K562 (cell line): ENCODE measurements at regions not wholly inside any gene's neighbourhood (a gene's known extent, or its start where the extent isn't known, plus 50 kb on each side); places are given as distances from the start of the nearest gene placed in this dataset.

Experiments used
- ATAC-seq: fragments of 200-7000 bp; cut with Tn5 transposase; 3 replicates; pipeline ENCODE4 v1.9.1; 2020; ENCODE audit warnings: moderate library complexity
- BruUV-seq: library from RNA; stranded (reverse); fragments of 400-500 nt; replicated peaks from 2 replicates; lab custom pipeline; 2021; lab: Mats Ljungman, UMichigan
- CTCF ChIA-PET: fragments of 300-600 bp; formaldehyde crosslinking; extraction: SDS; loops from one replicate; lab custom pipeline; 2021; ENCODE audit warnings: low intra/inter-chr PET ratio; lab: Yijun Ruan, JAX
- POLR2A ChIA-PET: fragments of 300-600, 350-650 bp; sonication (Branson Sonifier 250); formaldehyde crosslinking; extraction: SDS; loops from one replicate; lab custom pipeline; 2021; ENCODE audit warnings: antibody characterized with exemption, inconsistent platforms; lab: Yijun Ruan, JAX
- DNase-seq, 4 experiments: peaks; one replicate each; pipeline versions ENCODE4 v3.0.0 to v3.0.0-alpha.2; 2011 to 2018; ENCODE audit warnings: low spot score in 3 of 4, mixed read lengths in 3 of 4; ENCODE audit errors: extremely low read depth in 1 of 4
- FAIRE-seq: peaks from 2 replicates; lab custom pipeline; 2011; peaks lifted over from hg19 to GRCh38; lab: Jason Lieb, UNC
- H2AFZ ChIP-seq: 2 replicates; pipeline ENCODE4 v1.6.0; 2011; ENCODE audit warnings: low read depth, low read length, control low read depth, inconsistent platforms
- H3K27ac ChIP-seq: fragments of 200-600 bp; 3 replicates; pipeline ENCODE4 v1.8.0; 2011; ENCODE audit warnings: low read depth, mild to moderate bottlenecking, control low read depth, inconsistent platforms, low read length, moderate library complexity, mixed read lengths; ENCODE audit errors: extremely low read depth
- H3K27me3 ChIP-seq, 2 experiments: fragments of 300-600 bp in 1 of 2; 2 replicates in 1 of 2; 3 replicates in 1 of 2; pipeline versions ENCODE4 v1.6.0 to v1.8.0; 2011; ENCODE audit warnings: inconsistent platforms in 2 of 2, low read length in 2 of 2, mild to moderate bottlenecking in 1 of 2, mixed read lengths in 1 of 2, moderate library complexity in 1 of 2; ENCODE audit not compliant: control insufficient read depth in 2 of 2, insufficient read depth in 2 of 2
- H3K36me3 ChIP-seq: fragments of 300-600 bp; 3 replicates; pipeline ENCODE4 v1.8.0; 2011; ENCODE audit warnings: mild to moderate bottlenecking, low read length, inconsistent platforms; ENCODE audit not compliant: control insufficient read depth, insufficient read depth
- H3K4me1 ChIP-seq, 2 experiments: fragments of 200-600 bp in 1 of 2; replicated peaks in 1 of 2; 2 replicates in 1 of 2; 3 replicates in 1 of 2; pipeline versions ENCODE4 v1.5.1 to v1.8.0; 2011; ENCODE audit warnings: inconsistent platforms in 2 of 2, low read length in 2 of 2, mild to moderate bottlenecking in 1 of 2, mixed read lengths in 1 of 2, moderate library complexity in 1 of 2; ENCODE audit not compliant: control insufficient read depth in 2 of 2, insufficient read depth in 2 of 2
- H3K4me2 ChIP-seq: 2 replicates; pipeline ENCODE4 v1.6.1; 2011; ENCODE audit warnings: low read length, control low read depth, inconsistent platforms, mixed read lengths; ENCODE audit not compliant: insufficient read depth
- H3K4me3 ChIP-seq: fragments of 200-600 bp; sonication (generic), shearing (Covaris generic); 2 replicates; pipeline ENCODE4 v1.5.1; 2016; ENCODE audit warnings: control low read depth, inconsistent platforms
- H3K79me2 ChIP-seq: fragments of 200-600 bp; 3 replicates; pipeline ENCODE4 v1.8.0; 2011; ENCODE audit warnings: low read length, inconsistent platforms; ENCODE audit not compliant: control insufficient read depth, insufficient read depth
- H3K9ac ChIP-seq, 2 experiments: 2 replicates each; pipeline versions ENCODE4 v1.6.0 to v1.6.1; 2011; ENCODE audit warnings: low read depth in 2 of 2, low read length in 2 of 2, control low read depth in 1 of 2, inconsistent platforms in 1 of 2, mild to moderate bottlenecking in 1 of 2, mixed read lengths in 1 of 2; ENCODE audit not compliant: insufficient read depth in 1 of 2
- H3K9me1 ChIP-seq: one replicate; pipeline ENCODE4 v1.6.0; 2011; ENCODE audit warnings: inconsistent platforms, mild to moderate bottlenecking, low read length, moderate library complexity; ENCODE audit not compliant: control insufficient read depth, insufficient read depth
- H3K9me3 ChIP-seq: replicated peaks from 2 replicates; pipeline ENCODE4 v1.5.1; 2011; ENCODE audit warnings: low read depth, low read length, inconsistent platforms; ENCODE audit not compliant: control insufficient read depth, insufficient read depth
- H4K20me1 ChIP-seq: replicated peaks from 2 replicates; pipeline ENCODE4 v1.6.1; 2011; ENCODE audit warnings: low read length, inconsistent platforms, mixed read lengths; ENCODE audit not compliant: control insufficient read depth, insufficient read depth
- BMI1 ChIP-seq: fragments of 150-350 bp; IDR thresholded peaks from 2 replicates; pipeline ENCODE4 v1.6.1; 2014; ENCODE audit warnings: low read length
- E4F1 ChIP-seq: fragments of 250-450 bp; sonication (Bioruptor Pico); IDR thresholded peaks from 2 replicates; pipeline ENCODE4 v1.5.0; 2021; ENCODE audit warnings: mild to moderate bottlenecking, borderline replicate concordance
- ETV5 ChIP-seq: sonication (generic); formaldehyde crosslinking; IDR thresholded peaks from 2 replicates; pipeline ENCODE4 v1.4.0; 2020; ENCODE audit warnings: low read depth, mild to moderate bottlenecking, missing genetic modification reagents
- HMBOX1 ChIP-seq: sonication (generic); IDR thresholded peaks from 2 replicates; pipeline ENCODE4 v1.6.1; 2016
- MCM2 ChIP-seq: fragments of 450-650 bp; IDR thresholded peaks from 2 replicates; pipeline ENCODE4 v1.6.1; 2017; ENCODE audit warnings: low read depth, mild to moderate bottlenecking
- NFIX ChIP-seq: fragments of 250-450 bp; sonication (Bioruptor Pico); IDR thresholded peaks from 2 replicates; pipeline ENCODE4 v1.4.0; 2020; ENCODE audit warnings: low read depth, mild to moderate bottlenecking, moderate library complexity
- NONO ChIP-seq, 2 experiments: fragments of 200-400 bp in 1 of 2; fragments of 450-650 bp in 1 of 2; formaldehyde crosslinking in 1 of 2; IDR thresholded peaks; 2 replicates each; pipeline ENCODE4 v1.6.1; 2017; ENCODE audit warnings: low read depth in 2 of 2, mild to moderate bottlenecking in 2 of 2, moderate library complexity in 2 of 2, low read length in 1 of 2
- PML ChIP-seq: IDR thresholded peaks from 2 replicates; pipeline ENCODE4 v1.6.1; 2012; ENCODE audit warnings: low read length, inconsistent platforms
- RBM17 ChIP-seq: fragments of 200-400 bp; formaldehyde crosslinking; IDR thresholded peaks from 2 replicates; pipeline ENCODE4 v1.6.1; 2017; ENCODE audit warnings: low read depth, mild to moderate bottlenecking, low read length, borderline replicate concordance
- RBM39 ChIP-seq: fragments of 200-400 bp; formaldehyde crosslinking; optimal IDR thresholded peaks from 2 replicates; pipeline ENCODE3; 2018; ENCODE audit warnings: low read depth, low read length
- RHOXF2B ChIP-seq: fragments of 250-450 bp; sonication (Bioruptor Pico); conservative IDR thresholded peaks from 2 replicates; pipeline ENCODE4 v1.5.1; 2021
- ZNF140 ChIP-seq: fragments of 250-450 bp; sonication (Bioruptor Pico); IDR thresholded peaks from 2 replicates; pipeline ENCODE4 v1.8.0; 2021; ENCODE audit warnings: moderate library complexity, mild to moderate bottlenecking, inconsistent platforms
- ZNF436 ChIP-seq: fragments of 250-450, 450-650 bp; sonication (Bioruptor Pico); formaldehyde crosslinking; IDR thresholded peaks from 2 replicates; pipeline ENCODE4 v1.7.0; 2020; ENCODE audit warnings: mild to moderate bottlenecking
- WGBS: fragments of 100-300 bp; shearing (Covaris generic); methylation state at CpG from one replicate; pipeline ENCODE4 v1.1.6; 2016; ENCODE audit warnings: low coverage, mixed read lengths; ENCODE audit not compliant: insufficient coverage; ENCODE audit errors: missing lambda C conversion rate; 5-methylcytosine and 5-hydroxymethylcytosine counted together
- in situ Hi-C: fragments of 300-500 bp; cut with MboI; formaldehyde crosslinking; loops from 4 replicates; pipeline ENCODE4 v1.15.0; 2018; ENCODE audit warnings: inconsistent platforms, mixed read lengths
- intact Hi-C: fragments of 100-400 bp; cut with micrococcal nuclease; formaldehyde crosslinking; loops from 2 replicates; pipeline ENCODE4 v1.14.2; 2022

GRCh38 chr18:41621177-41621576, 333.9 kb upstream of the PIK3C3 start:
- H3K27ac ChIP-seq = no peak overlapping the region
- H3K27me3 ChIP-seq = no peaks in the 10 kb centered on the region
- TF ChIP-seq ZNF436 (no peak), NFIX (CRISPR knock-in tag) (no peak), RBM39 (no peak), HMBOX1 (no peak), NONO (IDR thresholded peaks at IDR 0.05; ENCODE audit: low read depth in 2 of 2, low read length in 1 of 2) (no peak)
- in situ Hi-C loops (no loop called here), intact Hi-C loops (no loop called here)
- H3K9ac ChIP-seq = no peak overlapping the region
- no peaks in the 10 kb centered on the region for H3K4me1 ChIP-seq
- DNase-seq (no peak), ATAC-seq (no peak), FAIRE-seq (no peak)
- POLR2A ChIA-PET = no interaction called here
- no peaks in the 10 kb centered on the region for H3K9me1 ChIP-seq
- 0% methylated on average over 1 of the region's 1 CpG for WGBS
- H4K20me1 ChIP-seq = no peaks in the 10 kb centered on the region
- 0 out of 2 replicates have a peak, but pooled peaks cover 2% of the 10 kb centered on the region for H3K9me3 ChIP-seq
- no TSS peak for BruUV-seq
- no peaks in the 10 kb centered on the region for H3K36me3 ChIP-seq
- H3K79me2 ChIP-seq = no peaks in the 10 kb centered on the region
- CTCF ChIA-PET = no interaction called here
- H3K4me3 ChIP-seq = no peak overlapping the region
- H2AFZ ChIP-seq = no peak overlapping the region
- no peak overlapping the region for H3K4me2 ChIP-seq

GRCh38 chr18:41618147-41618546, 336.9 kb upstream of the PIK3C3 start:
- ChIA-PET POLR2A (no interaction called here), CTCF (no interaction called here)
- in situ Hi-C loops (no loop called here), intact Hi-C loops (no loop called here)
- no peaks in the 10 kb centered on the region for H4K20me1 ChIP-seq
- FAIRE-seq (no peak), DNase-seq (no peak), ATAC-seq (no peak)
- H3K79me2 ChIP-seq = no peaks in the 10 kb centered on the region
- H3K4me1 ChIP-seq = no peaks in the 10 kb centered on the region
- H2AFZ ChIP-seq = no peak overlapping the region
- H3K27ac ChIP-seq = no peak overlapping the region
- no peaks in the 10 kb centered on the region for H3K9me1 ChIP-seq
- H3K4me3 ChIP-seq = no peak overlapping the region
- H3K27me3 ChIP-seq = no peaks in the 10 kb centered on the region
- WGBS = 0% methylated on average over 1 of the region's 1 CpG
- H3K9ac ChIP-seq = no peak overlapping the region
- no TSS peak for BruUV-seq
- 0 out of 2 replicates have a peak, but pooled peaks cover 2% of the 10 kb centered on the region for H3K9me3 ChIP-seq
- H3K4me2 ChIP-seq = no peak overlapping the region
- no peaks in the 10 kb centered on the region for H3K36me3 ChIP-seq
- TF ChIP-seq BMI1 = no peak
- TF ChIP-seq RBM17 = no peak
- TF ChIP-seq MCM2 = no peak
- TF ChIP-seq ZNF140 (CRISPR knock-in tag) = no peak
- no peak for TF ChIP-seq PML
- no peak for TF ChIP-seq ETV5
- no peak for TF ChIP-seq E4F1 (CRISPR knock-in tag)
- no peak for TF ChIP-seq RHOXF2B (CRISPR knock-in tag)
